ENCODE measurements at regions not wholly inside any gene's neighbourhood (a gene's known extent, or its start where the extent isn't known, plus 50 kb on each side); places are given as distances from the start of the nearest gene placed in this dataset.

- H3K4me1 Mint-ChIP-seq (ENCODE audit: low read depth): no peaks in the 10 kb centered on the region
- no peak overlapping the region for H3K27ac Mint-ChIP-seq
- ChIA-PET CTCF (no interaction called here), POLR2A (no interaction called here)
- TF ChIP-seq CTCF (IDR thresholded peaks at IDR 0.05): no peak
- H3K36me3 Mint-ChIP-seq (ENCODE audit: low read depth): no peaks in the 10 kb centered on the region
- no peak overlapping the region for H3K4me3 Mint-ChIP-seq
- no peaks in the 10 kb centered on the region for H3K27me3 Mint-ChIP-seq
- H3K9me3 Mint-ChIP-seq: no peaks in the 10 kb centered on the region
- ATAC-seq: no peak
- no peak for DNase-seq
- intact Hi-C loops (cut with micrococcal nuclease): no loop called here
These were observed 53.6 kb upstream of the RFX8 start for GRCh38 chr2:101528501-101528900.

- no peak for DNase-seq
- no peak for TF ChIP-seq CTCF (IDR thresholded peaks at IDR 0.05)
- Mint-ChIP-seq H3K36me3 (ENCODE audit: low read depth) (no peaks in the 10 kb centered on the region), H3K4me1 (ENCODE audit: low read depth) (peaks cover 3% of the 10 kb centered on the region), H3K9me3 (no peaks in the 10 kb centered on the region), H3K27me3 (no peaks in the 10 kb centered on the region), H3K27ac (no peak overlapping the region), H3K4me3 (no peak overlapping the region)
- intact Hi-C loops (cut with micrococcal nuclease): no loop called here
- ChIA-PET POLR2A (no interaction called here), CTCF (no interaction called here)
- no peak for ATAC-seq
These were observed 50.0 kb upstream of the RFX8 start for GRCh38 chr2:101524806-101525430.
